Left renal pelvis (tissue), 4 donors: ENCODE measurements at regions not wholly inside any gene's neighbourhood (a gene's known extent, or its start where the extent isn't known, plus 50 kb on each side); places are given as distances from the start of the nearest gene placed in this dataset.
"Not testable (repeated sequence)": the region's sequence is repeated elsewhere in the genome, so short reads cannot be mapped to it uniquely, and the experiment has no call there.

Source experiments
- DNase-seq, 4 donors: peaks; one replicate each; pipeline ENCODE4 v3.0.0-alpha.2; 2013; ENCODE audit warnings: low read depth in 4 of 4, low spot score in 3 of 4

DNA sequence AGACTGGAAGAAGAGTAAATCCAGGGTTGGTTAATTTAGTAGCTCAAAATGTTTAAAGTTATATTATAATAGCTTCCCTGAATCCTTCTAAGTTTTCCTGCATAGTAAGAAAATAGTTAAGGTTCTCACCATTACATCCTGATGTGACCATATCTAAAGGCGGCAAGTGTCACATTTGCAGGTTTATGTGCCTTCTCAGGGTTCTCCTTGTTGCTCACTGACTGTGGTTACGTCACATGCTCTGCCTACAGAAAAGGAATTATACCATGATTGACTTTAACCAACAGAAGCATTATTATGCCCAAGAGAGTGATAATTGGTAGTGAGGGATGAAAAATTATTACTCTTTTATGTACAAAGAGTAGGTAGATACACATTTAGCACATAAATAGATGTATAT lies 539.8 kb downstream of the PTPRC start:
- no peak for DNase-seq

DNA sequence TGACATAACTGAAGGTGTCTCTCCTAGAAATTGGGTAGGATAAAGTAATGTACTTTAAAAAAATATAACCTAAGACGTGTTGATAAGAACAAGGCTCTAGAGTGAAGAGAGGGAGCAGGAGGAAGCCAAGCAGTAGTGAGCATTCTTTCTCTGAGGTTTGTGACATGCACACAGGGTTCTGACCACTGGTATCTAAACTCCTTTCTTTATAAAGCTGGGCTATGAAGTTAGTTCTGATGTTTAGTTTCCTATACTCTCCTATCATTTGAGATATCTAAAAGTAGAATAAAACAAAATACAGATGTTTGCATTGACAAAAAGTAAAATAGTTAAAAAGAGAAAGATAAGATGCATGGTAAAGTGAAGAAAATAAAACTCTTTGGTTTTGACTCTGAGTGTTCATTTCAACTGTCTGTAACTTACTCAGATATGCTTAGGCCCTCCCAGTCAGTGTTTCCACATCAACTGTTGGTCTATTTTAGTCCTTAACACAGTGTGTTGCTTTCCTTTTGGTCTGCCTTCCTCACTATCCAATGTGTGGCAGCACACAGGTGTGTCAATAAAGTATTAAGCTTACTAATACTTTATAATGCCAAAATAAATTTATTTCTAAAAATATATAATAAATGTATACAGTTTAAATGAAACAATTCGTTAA lies 543.5 kb downstream of the PTPRC start:
- DNase-seq = no peak

DNA sequence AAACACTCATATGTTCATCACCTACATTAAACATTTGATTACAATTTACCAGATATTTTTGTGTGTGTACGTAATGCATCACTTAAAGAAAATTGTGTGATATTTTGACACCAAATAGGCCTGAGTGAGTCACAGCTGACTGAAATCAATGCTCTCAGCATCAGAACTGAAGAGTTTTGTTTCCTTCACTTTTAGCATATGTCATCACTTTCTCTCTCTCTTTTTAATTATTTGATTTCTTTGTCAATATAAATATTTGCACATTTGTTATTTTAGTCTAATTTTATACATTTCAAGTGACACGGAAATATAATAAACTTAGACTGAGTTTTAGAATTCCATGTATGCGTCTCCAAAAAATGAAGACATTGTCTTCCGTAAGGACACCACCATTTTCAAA lies 545.3 kb downstream of the PTPRC start:
- DNase-seq = no peak

DNA sequence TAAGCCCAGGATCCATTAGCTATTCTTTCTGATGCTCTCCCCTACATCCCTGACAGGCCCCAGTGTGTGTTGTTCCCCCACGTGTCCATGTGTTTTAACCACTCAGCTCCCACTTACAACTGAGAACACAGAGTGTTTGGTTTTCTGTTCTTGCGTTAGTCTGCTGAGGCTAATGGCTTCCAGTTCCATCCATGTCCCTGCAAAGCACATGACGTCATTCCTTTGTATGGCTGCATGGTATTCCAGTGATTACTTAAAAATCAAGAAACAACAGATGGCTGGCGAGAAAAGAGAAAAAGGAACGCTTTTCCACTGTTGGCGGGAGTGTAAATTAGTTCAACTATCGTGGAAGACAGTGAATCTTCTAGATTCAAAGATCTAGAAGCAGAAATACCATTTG lies 556.0 kb downstream of the PTPRC start:
- no peak for DNase-seq

DNA sequence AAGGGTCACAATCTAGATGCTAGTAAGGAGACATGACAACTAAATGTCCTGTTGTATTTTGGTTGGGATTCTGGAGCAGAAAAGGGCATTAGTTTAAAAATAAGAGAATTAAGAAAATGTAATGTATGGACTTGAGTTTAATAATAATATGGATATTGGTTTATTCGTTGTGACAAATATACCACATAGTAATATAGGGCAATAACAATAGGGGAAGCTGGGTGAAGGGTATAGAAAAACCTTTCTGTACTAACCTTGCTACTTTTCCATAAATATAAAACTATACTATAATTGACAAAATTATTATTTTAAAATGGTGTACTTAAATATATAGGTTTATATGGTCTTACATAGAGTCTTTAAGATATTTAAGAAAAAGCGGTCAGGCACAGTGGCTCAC lies 558.9 kb downstream of the PTPRC start:
- DNase-seq = no peak

DNA sequence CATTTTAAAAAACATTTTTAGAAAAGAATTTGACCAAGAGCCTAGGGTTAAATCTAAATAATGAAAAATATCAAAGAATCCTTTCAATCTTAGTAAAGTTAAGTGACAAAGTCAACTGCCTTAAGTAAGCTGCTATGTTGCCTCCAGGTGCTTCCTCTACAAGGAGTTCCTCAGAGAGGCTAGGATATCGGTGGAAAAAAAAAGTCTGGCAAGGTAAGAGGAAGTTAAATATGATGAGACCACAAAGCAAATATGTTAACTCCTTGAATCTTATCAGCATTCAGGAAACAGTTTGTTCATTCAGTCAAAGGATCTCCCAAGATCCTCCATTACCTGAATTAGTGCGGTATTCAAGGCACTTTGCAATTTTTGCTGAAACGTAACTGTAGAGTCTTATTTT lies 563.5 kb downstream of the PTPRC start:
- DNase-seq = no peak

DNA sequence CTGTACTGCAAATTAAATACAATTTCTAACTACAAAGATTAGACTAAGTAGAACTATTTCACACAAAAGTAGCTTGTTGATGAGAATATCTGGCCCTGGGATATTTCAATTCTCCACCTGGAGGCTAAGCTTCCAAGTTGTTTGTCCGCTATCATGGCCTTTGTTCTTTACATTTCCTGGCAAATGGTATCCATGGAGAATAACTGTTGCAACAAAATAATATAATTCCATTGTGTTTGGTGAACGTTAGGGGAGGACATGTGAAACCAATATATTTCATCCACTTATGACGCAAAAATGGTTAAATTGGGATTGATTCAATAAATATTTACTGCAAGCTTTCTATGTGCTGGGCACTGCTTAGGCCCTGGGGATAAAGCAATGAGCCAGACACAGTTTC lies 565.4 kb downstream of the PTPRC start:
- DNase-seq = no peak

DNA sequence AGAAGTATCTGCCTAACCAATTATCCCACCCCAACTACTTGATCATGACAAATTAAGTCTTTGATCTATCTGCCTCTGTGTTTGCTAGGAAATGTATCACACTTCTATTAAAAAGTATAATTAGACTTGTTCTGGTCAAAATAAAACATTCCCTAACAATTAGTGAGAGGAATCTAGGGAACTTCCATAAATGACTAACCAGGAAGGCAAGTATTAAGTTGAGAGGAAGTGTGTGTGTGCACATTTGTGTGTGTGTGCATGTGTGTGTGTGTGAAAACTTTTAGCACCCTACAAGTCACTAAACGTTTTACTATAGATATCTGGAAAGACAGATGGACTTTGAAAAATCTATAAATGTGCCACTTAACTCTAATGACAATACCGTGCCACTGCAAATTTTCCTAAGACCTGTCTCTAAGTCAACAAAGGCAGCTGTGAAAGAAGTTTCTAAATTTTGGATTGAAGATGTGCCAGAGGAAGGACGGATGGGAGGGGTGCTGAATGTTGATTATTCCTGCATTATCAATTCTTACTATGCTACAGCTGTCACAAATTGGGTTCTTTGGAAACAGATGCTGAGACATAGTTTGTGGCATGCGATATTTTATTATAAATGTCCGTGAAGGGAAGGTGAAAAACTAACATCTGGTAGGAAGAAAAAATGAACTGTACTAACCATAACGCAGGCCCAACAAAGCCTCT lies 567.1 kb downstream of the PTPRC start:
- no peak for DNase-seq

DNA sequence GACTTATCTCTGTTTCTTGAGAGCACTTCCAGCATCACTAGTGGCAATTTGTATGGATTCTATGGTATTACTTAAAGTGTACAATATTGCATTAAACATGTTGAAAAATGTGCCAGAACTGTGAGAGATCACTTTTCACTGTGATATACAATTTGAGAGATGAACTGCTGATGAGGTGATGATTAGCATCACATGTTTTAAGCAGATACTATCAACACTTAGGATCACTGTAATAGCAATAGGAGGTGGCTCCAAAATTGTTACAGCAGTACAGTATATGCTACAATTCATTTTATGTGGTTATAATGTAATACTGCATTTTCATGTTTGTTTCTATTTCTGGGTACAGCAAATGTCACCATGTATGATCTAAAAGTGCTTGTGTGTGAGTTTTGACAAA lies 570.0 kb downstream of the PTPRC start:
- DNase-seq = no peak

DNA sequence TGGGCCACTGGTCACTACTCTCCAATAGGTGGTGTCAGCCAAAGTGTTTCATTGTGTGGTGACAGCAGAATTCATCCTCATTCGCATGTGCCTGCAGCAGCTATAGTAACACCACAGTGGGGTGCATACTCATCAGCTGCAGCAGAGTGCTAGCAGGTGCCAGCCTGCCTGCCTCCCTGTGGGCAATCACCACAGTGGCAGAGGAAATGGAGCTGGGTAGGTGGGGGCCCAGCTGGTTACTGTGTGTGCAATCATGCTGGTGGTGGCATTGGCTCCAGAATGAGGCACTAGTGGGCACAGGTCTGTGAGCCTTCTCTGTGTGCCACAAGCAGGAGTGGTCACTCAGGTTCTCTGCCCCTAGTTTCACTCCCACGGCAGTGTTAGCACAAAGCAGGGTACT lies 579.2 kb downstream of the PTPRC start:
- no peak for DNase-seq

DNA sequence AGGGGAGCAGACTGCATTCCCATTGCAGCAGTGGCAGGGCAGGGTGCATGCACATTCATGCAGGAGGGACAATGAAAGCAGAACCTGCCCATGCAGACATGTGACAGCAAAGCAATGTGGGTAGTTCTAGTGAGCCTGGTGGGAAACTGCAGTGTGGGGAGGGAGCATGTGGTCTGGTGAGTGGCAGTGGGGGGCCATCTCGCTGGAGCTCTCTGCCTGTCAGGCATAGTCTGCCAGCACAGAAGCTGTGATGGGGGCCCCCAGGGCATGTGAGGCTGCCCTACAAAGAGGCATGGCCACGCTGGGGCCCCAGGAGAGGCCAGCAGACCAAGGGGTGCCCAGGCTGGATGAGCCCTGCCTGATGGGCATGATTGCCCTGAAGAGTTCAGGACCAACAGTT lies 579.7 kb downstream of the PTPRC start:
- DNase-seq = no peak

DNA sequence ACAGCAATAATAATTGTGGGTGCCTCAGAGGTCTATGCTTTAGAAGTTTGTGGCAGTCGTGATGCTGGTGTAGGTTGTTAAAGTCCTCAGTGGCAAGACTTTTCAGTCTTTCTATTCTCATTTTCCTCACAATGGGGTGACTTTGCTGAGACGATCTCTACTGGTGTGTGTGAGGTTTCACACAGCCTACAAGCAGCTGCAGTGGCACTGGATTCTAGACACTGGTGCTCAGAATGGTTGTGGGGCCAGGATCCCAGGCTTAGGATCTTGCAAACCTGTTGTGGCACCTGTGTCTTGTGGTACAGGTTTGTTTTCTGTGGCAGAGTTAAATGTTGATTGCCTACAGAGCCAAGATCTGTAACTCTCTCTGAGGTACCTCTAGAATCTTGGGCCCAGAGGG lies 581.2 kb downstream of the PTPRC start:
- DNase-seq = no peak

DNA sequence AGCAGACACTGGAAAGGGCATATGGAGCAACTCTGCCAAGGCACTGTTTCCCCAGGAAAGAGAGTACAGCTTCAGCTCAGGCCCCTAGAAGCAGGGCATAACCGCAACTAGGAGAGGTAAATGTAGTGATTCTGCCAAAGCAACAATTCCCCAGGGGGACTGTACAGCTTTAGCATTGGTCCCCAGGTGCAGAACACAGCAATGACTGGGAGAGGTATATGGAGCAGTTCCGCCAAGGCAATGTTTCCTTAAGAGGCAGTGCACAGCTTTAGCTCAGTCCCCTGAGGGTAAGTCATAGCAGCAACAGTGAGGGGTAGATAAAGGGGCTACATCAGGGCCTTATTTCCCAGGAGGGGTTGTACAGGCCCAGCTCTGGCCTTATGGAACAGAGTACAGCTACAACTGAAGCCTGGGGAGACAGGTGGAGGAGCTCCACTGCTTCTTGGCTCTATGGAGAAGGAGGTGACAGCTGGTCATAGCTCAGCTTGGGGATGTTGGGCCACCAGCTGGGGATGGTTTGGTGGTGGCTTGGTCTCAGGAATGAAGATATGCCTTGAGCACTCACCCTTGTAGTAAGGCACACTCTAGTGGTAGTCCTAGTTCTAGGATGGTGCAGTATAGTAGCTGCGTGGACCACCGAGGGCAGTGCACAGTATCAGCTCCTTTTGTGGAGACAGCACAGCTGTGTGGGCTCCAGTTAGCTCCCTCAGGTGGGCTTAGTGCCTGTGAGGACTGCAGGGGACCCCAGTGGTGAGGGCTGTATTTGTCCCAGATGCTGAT lies 582.7 kb downstream of the PTPRC start:
- DNase-seq = no peak

DNA sequence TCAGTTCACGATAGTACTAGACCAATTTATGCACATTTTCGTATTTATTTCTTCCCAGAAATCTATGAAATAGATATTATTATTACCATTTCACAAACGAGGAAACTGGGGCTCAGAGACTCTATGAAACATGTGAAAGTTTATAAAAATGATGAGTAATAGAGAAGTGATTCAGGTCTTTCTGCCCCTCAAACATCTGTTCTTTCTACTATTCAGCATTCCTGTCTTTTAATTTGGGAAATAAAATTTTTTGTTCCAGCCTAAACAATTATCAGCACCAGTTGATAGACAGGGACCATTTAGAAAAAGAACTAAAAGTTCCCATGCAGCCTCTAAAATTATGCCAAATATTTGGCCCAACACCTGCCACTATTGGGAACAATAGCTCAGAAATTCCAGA lies 585.1 kb downstream of the PTPRC start:
- DNase-seq = no peak

DNA sequence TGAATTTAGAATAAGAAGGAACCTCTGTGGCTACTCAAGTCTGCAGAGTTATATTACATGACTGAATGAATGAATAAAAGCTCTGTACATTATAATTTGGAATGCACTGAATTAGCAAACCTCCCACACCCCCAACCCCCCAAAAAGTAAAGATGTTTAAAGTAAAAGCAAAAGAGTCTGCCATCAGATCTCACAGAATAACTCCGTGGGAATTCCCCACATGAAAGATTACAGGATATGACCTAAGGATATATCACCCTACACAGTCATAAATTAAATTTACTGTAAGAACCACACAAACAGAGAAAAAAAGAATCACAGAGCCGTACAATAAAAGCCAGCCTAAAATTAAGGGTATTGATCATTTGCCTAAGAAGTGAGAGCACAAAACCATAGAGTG lies 587.3 kb downstream of the PTPRC start:
- peak in 1 of 4 donors; percentile 18 for DNase-seq

DNA sequence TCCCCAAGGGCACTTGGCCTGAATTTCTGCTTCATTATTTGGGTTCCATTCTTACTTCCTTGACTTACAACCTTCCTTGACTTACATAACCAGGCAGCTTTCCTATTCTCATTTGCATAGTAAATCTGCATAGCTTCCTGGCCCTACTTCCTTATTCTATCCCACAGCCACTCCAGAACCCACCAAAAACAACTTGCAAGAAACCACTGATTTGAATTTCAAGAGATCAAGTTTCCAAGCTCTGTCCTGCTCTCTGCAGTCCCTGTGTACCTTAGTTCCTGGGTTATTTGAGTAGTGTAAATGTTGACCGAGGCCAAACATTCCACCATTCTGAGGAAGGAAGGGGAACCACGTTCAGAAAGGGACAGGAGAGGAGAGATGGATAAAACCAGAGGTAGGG lies 603.3 kb downstream of the PTPRC start:
- no peak for DNase-seq

DNA sequence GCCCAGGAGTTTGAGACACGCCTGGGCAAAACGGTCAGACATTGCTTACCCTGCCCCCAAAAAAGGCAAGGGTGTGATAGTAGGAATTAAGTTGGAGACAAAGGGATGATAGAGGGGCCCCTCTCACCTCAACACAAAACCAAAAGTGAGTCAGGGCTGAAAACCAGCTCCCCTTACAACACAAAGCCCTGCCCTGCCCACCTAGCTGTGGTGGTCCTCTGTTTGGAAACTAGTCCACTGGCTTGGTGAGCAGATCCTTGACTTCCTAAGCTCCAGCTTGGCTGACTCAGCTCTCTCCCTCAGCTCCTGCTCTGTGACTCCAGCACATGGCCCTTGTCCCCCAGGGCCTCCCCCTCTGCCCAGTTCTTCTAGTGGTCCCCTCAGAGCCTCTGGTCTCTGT lies 603.8 kb downstream of the PTPRC start:
- no peak for DNase-seq

DNA sequence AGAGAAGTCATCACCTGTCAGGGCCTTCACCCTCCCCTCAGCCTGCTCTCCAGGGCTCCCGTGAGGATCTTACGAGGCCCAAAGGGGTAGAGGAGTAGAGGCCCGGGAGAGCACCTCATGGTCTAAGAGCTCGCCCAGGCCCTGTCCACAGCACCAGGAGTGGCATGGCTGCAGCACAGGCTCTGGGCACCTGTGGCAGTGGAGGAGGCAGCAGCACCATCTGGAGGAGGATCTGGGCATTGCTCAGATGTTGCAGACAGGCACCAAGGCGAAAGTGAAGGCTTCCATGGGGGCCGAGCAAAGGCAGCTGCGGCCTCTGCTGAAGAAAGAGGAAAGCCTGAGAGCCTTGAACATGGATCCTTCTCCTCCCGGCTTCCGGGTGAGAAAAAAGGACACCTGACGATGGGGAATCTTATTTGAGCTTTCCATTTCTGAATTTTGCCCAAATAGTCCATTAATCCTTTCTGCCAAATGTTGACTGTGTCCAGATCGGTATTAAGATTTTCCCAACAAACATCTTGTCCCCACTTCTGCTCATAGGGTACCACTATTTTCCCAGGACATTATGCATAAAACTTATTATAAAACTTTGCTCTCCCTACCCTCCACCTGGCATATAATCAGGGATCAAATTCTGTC lies 604.7 kb downstream of the PTPRC start:
- DNase-seq = no peak

DNA sequence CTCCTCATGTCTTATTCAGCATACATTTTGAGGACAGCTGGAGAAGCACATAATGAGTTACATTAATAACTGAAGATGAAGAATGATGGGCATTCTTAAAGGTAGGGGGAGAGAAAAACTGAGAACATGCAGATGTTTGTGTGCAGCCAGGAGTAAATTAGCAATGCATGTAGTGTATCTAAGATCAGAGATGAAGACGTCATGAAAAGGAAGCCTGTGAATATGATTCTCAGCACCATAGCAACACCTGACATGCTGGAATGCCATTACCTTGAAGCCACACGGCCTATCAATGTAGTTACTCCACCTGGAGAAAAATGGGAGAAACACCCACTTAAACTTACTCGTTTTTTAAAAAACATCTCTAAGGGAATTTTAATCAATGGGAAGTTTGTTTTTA lies 607.1 kb downstream of the PTPRC start:
- no peak for DNase-seq

DNA sequence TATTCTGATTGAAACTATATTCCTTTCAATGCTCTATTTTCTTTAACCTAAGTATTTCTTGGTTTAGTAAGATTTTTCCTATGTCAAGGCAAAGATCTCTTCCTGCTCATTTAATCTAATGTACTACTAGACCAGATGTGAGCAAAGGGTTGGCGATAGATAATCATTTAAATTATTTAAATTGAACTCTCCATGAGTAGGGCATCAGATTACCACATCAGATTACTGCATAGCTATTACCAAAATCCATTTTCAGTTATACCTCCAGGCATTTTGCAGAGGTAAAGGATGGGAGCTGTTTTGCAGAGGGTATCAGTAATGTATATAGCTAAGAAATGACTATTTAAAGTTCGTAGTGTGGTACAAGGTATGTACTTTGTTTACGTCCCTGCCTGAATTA lies 607.9 kb downstream of the PTPRC start:
- no peak for DNase-seq

DNA sequence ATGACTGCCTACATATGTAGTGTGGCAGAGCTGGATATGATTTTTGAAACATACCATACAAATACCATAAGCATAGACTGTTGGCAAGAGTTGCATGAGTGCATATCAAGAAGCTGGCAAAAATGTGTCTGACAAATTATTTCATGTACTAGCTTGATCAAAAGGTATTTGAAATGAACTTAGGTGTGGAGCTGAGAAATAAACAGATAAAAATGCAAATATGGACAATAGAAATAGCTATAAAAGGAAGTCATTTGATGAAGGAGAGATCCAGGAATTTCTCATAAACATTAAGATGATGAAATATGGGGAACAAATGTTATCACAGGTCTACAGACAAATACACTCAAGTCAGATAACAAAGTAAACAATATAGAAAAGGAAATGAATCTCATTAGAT lies 609.1 kb downstream of the PTPRC start:
- DNase-seq = no peak

DNA sequence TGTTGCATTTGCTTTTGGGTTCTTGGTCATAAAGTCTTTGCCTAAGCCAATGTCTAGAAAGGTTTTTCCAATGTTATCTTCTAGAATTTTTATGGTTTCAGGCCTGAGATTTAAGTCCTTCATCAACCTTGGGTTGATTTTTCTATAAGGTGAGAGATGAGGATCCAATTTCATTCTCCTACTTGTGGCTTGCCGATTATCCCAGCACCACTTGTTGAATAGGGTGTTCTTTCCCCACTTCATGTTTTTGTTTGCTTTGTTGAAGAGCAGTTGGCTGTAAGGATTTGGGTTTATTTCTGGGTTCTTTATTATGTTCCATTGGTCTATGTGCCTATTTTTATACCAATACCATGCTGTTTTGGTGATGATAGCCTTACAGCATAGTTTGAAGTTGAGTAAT lies 615.2 kb downstream of the PTPRC start:
- not testable (repeated sequence) for DNase-seq
